HL-60 (cell line): ENCODE measurements at regions not wholly inside any gene's neighbourhood (a gene's known extent, or its start where the extent isn't known, plus 50 kb on each side); places are given as distances from the start of the nearest gene placed in this dataset.

Source experiments
- POLR2AphosphoS5 ChIP-seq: IDR thresholded peaks from 2 replicates; pipeline ENCODE4 v1.6.1; 2012; ENCODE audit warnings: low read depth
- SPI1 ChIP-seq: IDR thresholded peaks from 2 replicates; pipeline ENCODE4 v1.6.1; 2012; ENCODE audit warnings: low read depth, mild to moderate bottlenecking, borderline replicate concordance
- TF ChIP-seq, protein P1 (sequence below): IDR thresholded peaks from one replicate; pipeline ENCODE4 v1.5.1; 2011; ENCODE audit warnings: low read length, control low read depth, inconsistent platforms; ENCODE audit not compliant: insufficient read depth
- TF ChIP-seq, protein P2 (sequence below): IDR thresholded peaks from 2 replicates; pipeline ENCODE4 v1.6.1; 2012; ENCODE audit warnings: low read depth; ENCODE audit not compliant: insufficient replicate concordance

DNA sequence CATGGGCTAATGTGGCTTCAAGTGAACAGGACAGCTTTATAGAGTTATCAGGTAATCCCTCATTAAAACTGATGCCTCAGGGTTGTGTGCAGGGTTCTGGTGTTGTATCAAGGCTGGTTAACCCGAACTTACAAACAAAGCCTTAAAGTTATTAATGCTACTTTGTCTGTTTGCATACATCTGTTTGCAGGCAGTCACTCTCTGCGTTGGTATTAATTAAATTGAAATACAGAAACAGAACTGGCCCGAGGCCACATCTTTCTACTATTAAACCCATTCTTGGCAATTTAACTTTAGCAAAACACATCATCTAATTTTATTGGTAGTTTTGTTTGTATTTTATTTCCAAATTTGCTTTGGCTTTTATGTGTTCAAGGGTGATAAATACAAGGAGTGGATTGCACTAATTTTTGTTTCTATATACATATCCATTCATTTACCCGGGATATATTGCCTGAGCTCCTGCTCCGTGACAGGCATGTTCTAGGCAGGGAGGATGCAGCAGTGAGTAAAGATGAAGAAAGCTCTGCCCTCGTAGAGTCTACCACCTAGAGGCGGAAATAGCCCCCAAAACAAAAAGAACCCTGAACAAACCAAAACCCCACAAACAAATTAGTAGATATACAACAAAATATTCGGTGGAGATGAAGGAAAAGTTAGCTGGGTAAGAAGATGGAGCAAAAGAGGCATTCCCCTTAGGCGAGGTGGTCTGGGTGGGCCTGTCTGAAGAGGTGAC is 164.2 kb downstream of the MACROH2A1 start:
- TF ChIP-seq, protein P1, sequence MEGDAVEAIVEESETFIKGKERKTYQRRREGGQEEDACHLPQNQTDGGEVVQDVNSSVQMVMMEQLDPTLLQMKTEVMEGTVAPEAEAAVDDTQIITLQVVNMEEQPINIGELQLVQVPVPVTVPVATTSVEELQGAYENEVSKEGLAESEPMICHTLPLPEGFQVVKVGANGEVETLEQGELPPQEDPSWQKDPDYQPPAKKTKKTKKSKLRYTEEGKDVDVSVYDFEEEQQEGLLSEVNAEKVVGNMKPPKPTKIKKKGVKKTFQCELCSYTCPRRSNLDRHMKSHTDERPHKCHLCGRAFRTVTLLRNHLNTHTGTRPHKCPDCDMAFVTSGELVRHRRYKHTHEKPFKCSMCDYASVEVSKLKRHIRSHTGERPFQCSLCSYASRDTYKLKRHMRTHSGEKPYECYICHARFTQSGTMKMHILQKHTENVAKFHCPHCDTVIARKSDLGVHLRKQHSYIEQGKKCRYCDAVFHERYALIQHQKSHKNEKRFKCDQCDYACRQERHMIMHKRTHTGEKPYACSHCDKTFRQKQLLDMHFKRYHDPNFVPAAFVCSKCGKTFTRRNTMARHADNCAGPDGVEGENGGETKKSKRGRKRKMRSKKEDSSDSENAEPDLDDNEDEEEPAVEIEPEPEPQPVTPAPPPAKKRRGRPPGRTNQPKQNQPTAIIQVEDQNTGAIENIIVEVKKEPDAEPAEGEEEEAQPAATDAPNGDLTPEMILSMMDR: no peak
- no peak for TF ChIP-seq SPI1
- no peak for TF ChIP-seq POLR2AphosphoS5
- TF ChIP-seq, protein P2, sequence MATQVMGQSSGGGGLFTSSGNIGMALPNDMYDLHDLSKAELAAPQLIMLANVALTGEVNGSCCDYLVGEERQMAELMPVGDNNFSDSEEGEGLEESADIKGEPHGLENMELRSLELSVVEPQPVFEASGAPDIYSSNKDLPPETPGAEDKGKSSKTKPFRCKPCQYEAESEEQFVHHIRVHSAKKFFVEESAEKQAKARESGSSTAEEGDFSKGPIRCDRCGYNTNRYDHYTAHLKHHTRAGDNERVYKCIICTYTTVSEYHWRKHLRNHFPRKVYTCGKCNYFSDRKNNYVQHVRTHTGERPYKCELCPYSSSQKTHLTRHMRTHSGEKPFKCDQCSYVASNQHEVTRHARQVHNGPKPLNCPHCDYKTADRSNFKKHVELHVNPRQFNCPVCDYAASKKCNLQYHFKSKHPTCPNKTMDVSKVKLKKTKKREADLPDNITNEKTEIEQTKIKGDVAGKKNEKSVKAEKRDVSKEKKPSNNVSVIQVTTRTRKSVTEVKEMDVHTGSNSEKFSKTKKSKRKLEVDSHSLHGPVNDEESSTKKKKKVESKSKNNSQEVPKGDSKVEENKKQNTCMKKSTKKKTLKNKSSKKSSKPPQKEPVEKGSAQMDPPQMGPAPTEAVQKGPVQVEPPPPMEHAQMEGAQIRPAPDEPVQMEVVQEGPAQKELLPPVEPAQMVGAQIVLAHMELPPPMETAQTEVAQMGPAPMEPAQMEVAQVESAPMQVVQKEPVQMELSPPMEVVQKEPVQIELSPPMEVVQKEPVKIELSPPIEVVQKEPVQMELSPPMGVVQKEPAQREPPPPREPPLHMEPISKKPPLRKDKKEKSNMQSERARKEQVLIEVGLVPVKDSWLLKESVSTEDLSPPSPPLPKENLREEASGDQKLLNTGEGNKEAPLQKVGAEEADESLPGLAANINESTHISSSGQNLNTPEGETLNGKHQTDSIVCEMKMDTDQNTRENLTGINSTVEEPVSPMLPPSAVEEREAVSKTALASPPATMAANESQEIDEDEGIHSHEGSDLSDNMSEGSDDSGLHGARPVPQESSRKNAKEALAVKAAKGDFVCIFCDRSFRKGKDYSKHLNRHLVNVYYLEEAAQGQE: no peak
